HG02981 (cell line): ENCODE measurements at regions not wholly inside any gene's neighbourhood (a gene's known extent, or its start where the extent isn't known, plus 50 kb on each side); places are given as distances from the start of the nearest gene placed in this dataset.
"Not testable (repeated sequence)": the region's sequence is repeated elsewhere in the genome, so short reads cannot be mapped to it uniquely, and the experiment has no call there.

Experiments
- ATAC-seq: cut with Tn5 transposase; IDR thresholded peaks from one replicate; pipeline ENCODE4 v1.9.1; 2021; ENCODE audit warnings: mild to moderate bottlenecking, moderate library complexity; ENCODE audit not compliant: unreplicated experiment

GRCh38 chr2:78677774-78678173 lies 347.7 kb upstream of the REG3G start:
- ATAC-seq = no peak

- no peak for ATAC-seq
Measured at GRCh38 chr2:78681386-78681785, 344.1 kb upstream of the REG3G start.

GRCh38 chr2:78682781-78683180 lies 342.7 kb upstream of the REG3G start:
- ATAC-seq = no peak

- no peak for ATAC-seq
Measured at GRCh38 chr2:78686625-78687153, 338.8 kb upstream of the REG3G start.

GRCh38 chr2:78699696-78700095 lies 325.8 kb upstream of the REG3G start:
- ATAC-seq = no peak

- ATAC-seq = no peak
Measured at GRCh38 chr2:78701546-78701945, 324.0 kb upstream of the REG3G start.

- ATAC-seq = no peak
Measured at GRCh38 chr2:78707776-78708386, 317.6 kb upstream of the REG3G start.

- no peak for ATAC-seq
Measured at GRCh38 chr2:78710632-78711375, 314.7 kb upstream of the REG3G start.

GRCh38 chr2:78715293-78715692 lies 310.2 kb upstream of the REG3G start:
- ATAC-seq = no peak

- ATAC-seq = no peak
Measured at GRCh38 chr2:78718024-78718423, 307.5 kb upstream of the REG3G start.

- ATAC-seq = no peak
Measured at GRCh38 chr2:78718473-78718872, 307.0 kb upstream of the REG3G start.

- ATAC-seq = no peak
Measured at GRCh38 chr2:78721355-78722033, 304.0 kb upstream of the REG3G start.

GRCh38 chr2:78734221-78734620 lies 291.3 kb upstream of the REG3G start:
- no peak for ATAC-seq

GRCh38 chr2:78739282-78739681 lies 286.2 kb upstream of the REG3G start:
- no peak for ATAC-seq

GRCh38 chr2:78749638-78750037 lies 275.9 kb upstream of the REG3G start:
- ATAC-seq = no peak

- no peak for ATAC-seq
Measured at GRCh38 chr2:78750219-78750618, 275.3 kb upstream of the REG3G start.

GRCh38 chr2:78754930-78755329 lies 270.6 kb upstream of the REG3G start:
- ATAC-seq = no peak

GRCh38 chr2:78757191-78757590 lies 268.3 kb upstream of the REG3G start:
- ATAC-seq = no peak

- ATAC-seq = no peak
Measured at GRCh38 chr2:78757640-78758039, 267.9 kb upstream of the REG3G start.

- not testable (repeated sequence) for ATAC-seq
Measured at GRCh38 chr2:78758765-78759164, 266.7 kb upstream of the REG3G start.

- ATAC-seq = no peak
Measured at GRCh38 chr2:78766459-78766858, 259.0 kb upstream of the REG3G start.

GRCh38 chr2:78768016-78768415 lies 257.5 kb upstream of the REG3G start:
- no peak for ATAC-seq
